OCI-LY1 (cell line): ENCODE measurements at regions not wholly inside any gene's neighbourhood (a gene's known extent, or its start where the extent isn't known, plus 50 kb on each side); places are given as distances from the start of the nearest gene placed in this dataset.

Experiments
- EZH2 ChIP-seq: fragments of 200-600 bp; sonication (generic), shearing (Covaris generic); IDR thresholded peaks from 2 replicates; pipeline ENCODE4 v1.8.0; 2017; ENCODE audit warnings: borderline replicate concordance, mixed run types, mild to moderate bottlenecking, antibody characterized with exemption, low read length, moderate library complexity, mixed read lengths
- TF ChIP-seq, protein P1 (sequence below): fragments of 200-600 bp; sonication (generic), shearing (Covaris generic); IDR thresholded peaks from 2 replicates; pipeline ENCODE4 v1.5.1; 2017; ENCODE audit warnings: mild to moderate bottlenecking, antibody characterized with exemption, low read length, moderate library complexity, mixed read lengths

DNA sequence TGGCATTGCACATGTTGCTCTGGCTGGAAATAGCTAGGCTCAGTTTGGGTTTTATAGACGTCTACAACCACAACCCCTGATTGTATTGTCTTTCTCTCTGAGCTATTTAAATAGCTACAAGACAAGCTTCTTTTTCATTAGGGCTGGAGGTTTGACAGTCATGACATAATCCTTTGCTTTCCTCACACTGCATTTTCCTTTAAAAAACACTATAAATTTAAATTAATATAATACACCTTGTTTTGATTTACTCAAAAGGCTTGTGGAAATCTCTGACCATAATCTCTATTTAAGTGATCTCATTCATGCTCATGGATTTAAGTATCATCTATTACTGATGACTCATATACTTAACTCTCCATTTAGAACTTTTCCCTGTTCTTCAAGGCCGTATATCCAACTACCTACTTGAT is 50.4 kb upstream of the PTGFR start:
- TF ChIP-seq, protein P1, sequence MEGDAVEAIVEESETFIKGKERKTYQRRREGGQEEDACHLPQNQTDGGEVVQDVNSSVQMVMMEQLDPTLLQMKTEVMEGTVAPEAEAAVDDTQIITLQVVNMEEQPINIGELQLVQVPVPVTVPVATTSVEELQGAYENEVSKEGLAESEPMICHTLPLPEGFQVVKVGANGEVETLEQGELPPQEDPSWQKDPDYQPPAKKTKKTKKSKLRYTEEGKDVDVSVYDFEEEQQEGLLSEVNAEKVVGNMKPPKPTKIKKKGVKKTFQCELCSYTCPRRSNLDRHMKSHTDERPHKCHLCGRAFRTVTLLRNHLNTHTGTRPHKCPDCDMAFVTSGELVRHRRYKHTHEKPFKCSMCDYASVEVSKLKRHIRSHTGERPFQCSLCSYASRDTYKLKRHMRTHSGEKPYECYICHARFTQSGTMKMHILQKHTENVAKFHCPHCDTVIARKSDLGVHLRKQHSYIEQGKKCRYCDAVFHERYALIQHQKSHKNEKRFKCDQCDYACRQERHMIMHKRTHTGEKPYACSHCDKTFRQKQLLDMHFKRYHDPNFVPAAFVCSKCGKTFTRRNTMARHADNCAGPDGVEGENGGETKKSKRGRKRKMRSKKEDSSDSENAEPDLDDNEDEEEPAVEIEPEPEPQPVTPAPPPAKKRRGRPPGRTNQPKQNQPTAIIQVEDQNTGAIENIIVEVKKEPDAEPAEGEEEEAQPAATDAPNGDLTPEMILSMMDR = no peak
- no peak for TF ChIP-seq EZH2
